ENCODE measurements at regions not wholly inside any gene's neighbourhood (a gene's known extent, or its start where the extent isn't known, plus 50 kb on each side); places are given as distances from the start of the nearest gene placed in this dataset.

GRCh38 chr13:33692531-33692930, 125.4 kb upstream of the RFC3 start:
- FAIRE-seq: no peak
- no peaks in the 10 kb centered on the region for H3K36me3 ChIP-seq
- no peak for ATAC-seq
- WGBS, 2 donors: 73 to 76% methylated on average over 2 of the region's 2 CpGs
- no peaks in the 10 kb centered on the region for H3K4me1 ChIP-seq
- no peak for DNase-seq
- H3K27ac ChIP-seq: no peak overlapping the region
- no peaks in the 10 kb centered on the region for H3K27me3 ChIP-seq
- no peak overlapping the region for H3K4me3 ChIP-seq
- H3K9me3 ChIP-seq: no peaks in the 10 kb centered on the region
- TF ChIP-seq, protein P1, sequence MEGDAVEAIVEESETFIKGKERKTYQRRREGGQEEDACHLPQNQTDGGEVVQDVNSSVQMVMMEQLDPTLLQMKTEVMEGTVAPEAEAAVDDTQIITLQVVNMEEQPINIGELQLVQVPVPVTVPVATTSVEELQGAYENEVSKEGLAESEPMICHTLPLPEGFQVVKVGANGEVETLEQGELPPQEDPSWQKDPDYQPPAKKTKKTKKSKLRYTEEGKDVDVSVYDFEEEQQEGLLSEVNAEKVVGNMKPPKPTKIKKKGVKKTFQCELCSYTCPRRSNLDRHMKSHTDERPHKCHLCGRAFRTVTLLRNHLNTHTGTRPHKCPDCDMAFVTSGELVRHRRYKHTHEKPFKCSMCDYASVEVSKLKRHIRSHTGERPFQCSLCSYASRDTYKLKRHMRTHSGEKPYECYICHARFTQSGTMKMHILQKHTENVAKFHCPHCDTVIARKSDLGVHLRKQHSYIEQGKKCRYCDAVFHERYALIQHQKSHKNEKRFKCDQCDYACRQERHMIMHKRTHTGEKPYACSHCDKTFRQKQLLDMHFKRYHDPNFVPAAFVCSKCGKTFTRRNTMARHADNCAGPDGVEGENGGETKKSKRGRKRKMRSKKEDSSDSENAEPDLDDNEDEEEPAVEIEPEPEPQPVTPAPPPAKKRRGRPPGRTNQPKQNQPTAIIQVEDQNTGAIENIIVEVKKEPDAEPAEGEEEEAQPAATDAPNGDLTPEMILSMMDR (IDR thresholded peaks at IDR 0.05): no peak
- intact Hi-C loops (cut with DNase I): no loop called here

- TF ChIP-seq, protein P1 (IDR thresholded peaks at IDR 0.05): no peak
- Histone ChIP-seq H3K36me3 (no peaks in the 10 kb centered on the region), H3K27me3 (no peaks in the 10 kb centered on the region), H3K4me3 (no peak overlapping the region), H3K27ac (no peak overlapping the region), H3K9me3 (no peaks in the 10 kb centered on the region), H3K4me1 (no peaks in the 10 kb centered on the region)
- intact Hi-C loops (cut with DNase I): no loop called here
- ATAC-seq (no peak), DNase-seq (no peak), FAIRE-seq (no peak)
Measured at GRCh38 chr13:33694546-33694945, 123.4 kb upstream of the RFC3 start.

GRCh38 chr13:33696530-33696929, 121.4 kb upstream of the RFC3 start:
- Histone ChIP-seq H3K36me3 (no peaks in the 10 kb centered on the region), H3K4me1 (no peaks in the 10 kb centered on the region), H3K27ac (no peak overlapping the region), H3K9me3 (no peaks in the 10 kb centered on the region), H3K4me3 (no peak overlapping the region), H3K27me3 (no peaks in the 10 kb centered on the region)
- no peak for FAIRE-seq
- no peak for DNase-seq
- ATAC-seq: no peak
- 49 to 85% methylated on average over 1 of the region's 1 CpG for WGBS, 2 donors
- TF ChIP-seq, protein P1 (IDR thresholded peaks at IDR 0.05): no peak
- intact Hi-C loops (cut with DNase I): no loop called here

- Histone ChIP-seq H3K27ac (no peak overlapping the region), H3K36me3 (no peaks in the 10 kb centered on the region), H3K4me1 (no peaks in the 10 kb centered on the region), H3K27me3 (no peaks in the 10 kb centered on the region), H3K4me3 (no peak overlapping the region), H3K9me3 (no peaks in the 10 kb centered on the region)
- no peak for ATAC-seq
- TF ChIP-seq, protein P1 (IDR thresholded peaks at IDR 0.05): no peak
- intact Hi-C loops (cut with DNase I): no loop called here
- DNase-seq: no peak
- no peak for FAIRE-seq
- whole genome bisulfite sequencing, 2 donors: 81 to 88% methylated on average over 1 of the region's 1 CpG
Measured at GRCh38 chr13:33697926-33698325, 120.0 kb upstream of the RFC3 start.

- WGBS, 2 donors: 61 to 92% methylated on average over 3 of the region's 3 CpGs
- Histone ChIP-seq H3K9me3 (no peaks in the 10 kb centered on the region), H3K4me3 (no peak overlapping the region), H3K4me1 (no peaks in the 10 kb centered on the region), H3K36me3 (no peaks in the 10 kb centered on the region), H3K27me3 (no peaks in the 10 kb centered on the region), H3K27ac (peak overlapping the region in 1 of 4 donors; percentile 17)
- intact Hi-C loops (cut with DNase I): no loop called here
- FAIRE-seq (no peak), ATAC-seq (peak in 1 of 4 donors; percentile 91), DNase-seq (peak in 2 of 6 donors; percentile 42 to 54)
- TF ChIP-seq, protein P1 (IDR thresholded peaks at IDR 0.05): no peak
Measured at GRCh38 chr13:33707449-33707848, 110.5 kb upstream of the RFC3 start.

Measured in pancreas (tissue), 10 donors.